ENCODE measurements at regions not wholly inside any gene's neighbourhood (a gene's known extent, or its start where the extent isn't known, plus 50 kb on each side); places are given as distances from the start of the nearest gene placed in this dataset.

- Histone ChIP-seq H3K27ac (ENCODE audit: low read length) (no peak overlapping the region), H3K36me3 (ENCODE audit: control insufficient read depth in 2 of 2, insufficient read depth in 2 of 2, low read length in 2 of 2) (no peaks in the 10 kb centered on the region), H3K4me3 (ENCODE audit: low read length in 2 of 2) (no peak overlapping the region), H3K9ac (ENCODE audit: low read length in 2 of 2) (no peak overlapping the region), H3K27me3 (ENCODE audit: control insufficient read depth in 1 of 2, insufficient read depth in 2 of 2, low read length in 2 of 2) (no peaks in the 10 kb centered on the region), H3K4me1 (ENCODE audit: control insufficient read depth, insufficient read depth, low read length) (no peaks in the 10 kb centered on the region), H3K9me3 (ENCODE audit: control insufficient read depth in 2 of 2, low read length in 2 of 2) (no peaks in the 10 kb centered on the region)
Observed at GRCh38 chr7:114785496-114785895, 136.4 kb upstream of the MDFIC start.

- H3K4me1 ChIP-seq (ENCODE audit: control insufficient read depth, insufficient read depth, low read length), result no peaks in the 10 kb centered on the region
- H3K9ac ChIP-seq (ENCODE audit: low read length in 2 of 2), result no peak overlapping the region
- no peaks in the 10 kb centered on the region for H3K27me3 ChIP-seq (ENCODE audit: control insufficient read depth in 1 of 2, insufficient read depth in 2 of 2, low read length in 2 of 2)
- H3K9me3 ChIP-seq (ENCODE audit: control insufficient read depth in 2 of 2, low read length in 2 of 2), result no peaks in the 10 kb centered on the region
- no peak overlapping the region for H3K27ac ChIP-seq (ENCODE audit: low read length)
- no peaks in the 10 kb centered on the region for H3K36me3 ChIP-seq (ENCODE audit: control insufficient read depth in 2 of 2, insufficient read depth in 2 of 2, low read length in 2 of 2)
- no peak overlapping the region for H3K4me3 ChIP-seq (ENCODE audit: low read length in 2 of 2)
Observed at GRCh38 chr7:114786455-114786854, 135.4 kb upstream of the MDFIC start.

GRCh38 chr7:114787556-114787955 lies 134.3 kb upstream of the MDFIC start:
- no peaks in the 10 kb centered on the region for H3K27me3 ChIP-seq (ENCODE audit: control insufficient read depth in 1 of 2, insufficient read depth in 2 of 2, low read length in 2 of 2)
- H3K36me3 ChIP-seq (ENCODE audit: control insufficient read depth in 2 of 2, insufficient read depth in 2 of 2, low read length in 2 of 2), result no peaks in the 10 kb centered on the region
- H3K27ac ChIP-seq (ENCODE audit: low read length), result no peak overlapping the region
- no peak overlapping the region for H3K9ac ChIP-seq (ENCODE audit: low read length in 2 of 2)
- H3K4me3 ChIP-seq (ENCODE audit: low read length in 2 of 2), result no peak overlapping the region
- H3K9me3 ChIP-seq (ENCODE audit: control insufficient read depth in 2 of 2, low read length in 2 of 2), result no peaks in the 10 kb centered on the region
- no peaks in the 10 kb centered on the region for H3K4me1 ChIP-seq (ENCODE audit: control insufficient read depth, insufficient read depth, low read length)

DNA sequence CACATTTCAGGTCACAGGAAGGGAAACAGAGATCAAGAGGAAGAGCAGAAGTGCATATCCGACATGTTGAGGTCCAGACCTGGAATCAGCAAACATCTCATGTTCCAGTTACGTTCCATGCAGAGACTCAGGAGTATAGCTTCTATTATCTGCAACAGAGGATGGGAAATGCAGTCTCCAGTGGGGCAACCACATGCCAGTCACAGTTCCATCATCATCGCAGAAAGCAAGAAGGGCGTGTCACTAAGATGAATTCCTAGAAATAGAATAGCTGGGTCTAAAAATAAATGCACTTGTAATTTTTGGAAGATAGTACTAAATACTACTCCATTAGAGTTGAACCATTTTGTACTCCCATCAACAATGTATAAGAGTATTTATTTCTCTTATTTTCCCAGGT lies 133.2 kb upstream of the MDFIC start:
- H3K27ac ChIP-seq (ENCODE audit: low read length), result no peak overlapping the region
- H3K4me3 ChIP-seq (ENCODE audit: low read length in 2 of 2), result no peak overlapping the region
- no peaks in the 10 kb centered on the region for H3K4me1 ChIP-seq (ENCODE audit: control insufficient read depth, insufficient read depth, low read length)
- H3K9ac ChIP-seq (ENCODE audit: low read length in 2 of 2), result no peak overlapping the region
- H3K27me3 ChIP-seq (ENCODE audit: control insufficient read depth in 1 of 2, insufficient read depth in 2 of 2, low read length in 2 of 2), result no peaks in the 10 kb centered on the region
- no peaks in the 10 kb centered on the region for H3K9me3 ChIP-seq (ENCODE audit: control insufficient read depth in 2 of 2, low read length in 2 of 2)
- no peaks in the 10 kb centered on the region for H3K36me3 ChIP-seq (ENCODE audit: control insufficient read depth in 2 of 2, insufficient read depth in 2 of 2, low read length in 2 of 2)

- Histone ChIP-seq H3K9me3 (ENCODE audit: control insufficient read depth in 2 of 2, low read length in 2 of 2) (no peaks in the 10 kb centered on the region), H3K27ac (ENCODE audit: low read length) (no peak overlapping the region), H3K27me3 (ENCODE audit: control insufficient read depth in 1 of 2, insufficient read depth in 2 of 2, low read length in 2 of 2) (no peaks in the 10 kb centered on the region), H3K36me3 (ENCODE audit: control insufficient read depth in 2 of 2, insufficient read depth in 2 of 2, low read length in 2 of 2) (no peaks in the 10 kb centered on the region), H3K4me3 (ENCODE audit: low read length in 2 of 2) (no peak overlapping the region), H3K4me1 (ENCODE audit: control insufficient read depth, insufficient read depth, low read length) (no peaks in the 10 kb centered on the region), H3K9ac (ENCODE audit: low read length in 2 of 2) (no peak overlapping the region)
Observed at GRCh38 chr7:114789161-114789560, 132.7 kb upstream of the MDFIC start.

- Histone ChIP-seq H3K4me3 (ENCODE audit: low read length in 2 of 2) (no peak overlapping the region), H3K27ac (ENCODE audit: low read length) (no peak overlapping the region), H3K9ac (ENCODE audit: low read length in 2 of 2) (no peak overlapping the region), H3K9me3 (ENCODE audit: control insufficient read depth in 2 of 2, low read length in 2 of 2) (no peaks in the 10 kb centered on the region), H3K36me3 (ENCODE audit: control insufficient read depth in 2 of 2, insufficient read depth in 2 of 2, low read length in 2 of 2) (no peaks in the 10 kb centered on the region), H3K27me3 (ENCODE audit: control insufficient read depth in 1 of 2, insufficient read depth in 2 of 2, low read length in 2 of 2) (no peaks in the 10 kb centered on the region), H3K4me1 (ENCODE audit: control insufficient read depth, insufficient read depth, low read length) (no peaks in the 10 kb centered on the region)
Observed at GRCh38 chr7:114789871-114790311, 132.0 kb upstream of the MDFIC start.

GRCh38 chr7:114790521-114790920 lies 131.4 kb upstream of the MDFIC start:
- Histone ChIP-seq H3K4me3 (ENCODE audit: low read length in 2 of 2) (no peak overlapping the region), H3K36me3 (ENCODE audit: control insufficient read depth in 2 of 2, insufficient read depth in 2 of 2, low read length in 2 of 2) (no peaks in the 10 kb centered on the region), H3K27ac (ENCODE audit: low read length) (no peak overlapping the region), H3K9ac (ENCODE audit: low read length in 2 of 2) (no peak overlapping the region), H3K27me3 (ENCODE audit: control insufficient read depth in 1 of 2, insufficient read depth in 2 of 2, low read length in 2 of 2) (no peaks in the 10 kb centered on the region), H3K4me1 (ENCODE audit: control insufficient read depth, insufficient read depth, low read length) (no peaks in the 10 kb centered on the region), H3K9me3 (ENCODE audit: control insufficient read depth in 2 of 2, low read length in 2 of 2) (no peaks in the 10 kb centered on the region)

GRCh38 chr7:114791771-114792170 lies 130.1 kb upstream of the MDFIC start:
- no peaks in the 10 kb centered on the region for H3K36me3 ChIP-seq (ENCODE audit: control insufficient read depth in 2 of 2, insufficient read depth in 2 of 2, low read length in 2 of 2)
- no peak overlapping the region for H3K4me3 ChIP-seq (ENCODE audit: low read length in 2 of 2)
- H3K9ac ChIP-seq (ENCODE audit: low read length in 2 of 2), result no peak overlapping the region
- no peaks in the 10 kb centered on the region for H3K27me3 ChIP-seq (ENCODE audit: control insufficient read depth in 1 of 2, insufficient read depth in 2 of 2, low read length in 2 of 2)
- no peaks in the 10 kb centered on the region for H3K4me1 ChIP-seq (ENCODE audit: control insufficient read depth, insufficient read depth, low read length)
- no peaks in the 10 kb centered on the region for H3K9me3 ChIP-seq (ENCODE audit: control insufficient read depth in 2 of 2, low read length in 2 of 2)
- no peak overlapping the region for H3K27ac ChIP-seq (ENCODE audit: low read length)

DNA sequence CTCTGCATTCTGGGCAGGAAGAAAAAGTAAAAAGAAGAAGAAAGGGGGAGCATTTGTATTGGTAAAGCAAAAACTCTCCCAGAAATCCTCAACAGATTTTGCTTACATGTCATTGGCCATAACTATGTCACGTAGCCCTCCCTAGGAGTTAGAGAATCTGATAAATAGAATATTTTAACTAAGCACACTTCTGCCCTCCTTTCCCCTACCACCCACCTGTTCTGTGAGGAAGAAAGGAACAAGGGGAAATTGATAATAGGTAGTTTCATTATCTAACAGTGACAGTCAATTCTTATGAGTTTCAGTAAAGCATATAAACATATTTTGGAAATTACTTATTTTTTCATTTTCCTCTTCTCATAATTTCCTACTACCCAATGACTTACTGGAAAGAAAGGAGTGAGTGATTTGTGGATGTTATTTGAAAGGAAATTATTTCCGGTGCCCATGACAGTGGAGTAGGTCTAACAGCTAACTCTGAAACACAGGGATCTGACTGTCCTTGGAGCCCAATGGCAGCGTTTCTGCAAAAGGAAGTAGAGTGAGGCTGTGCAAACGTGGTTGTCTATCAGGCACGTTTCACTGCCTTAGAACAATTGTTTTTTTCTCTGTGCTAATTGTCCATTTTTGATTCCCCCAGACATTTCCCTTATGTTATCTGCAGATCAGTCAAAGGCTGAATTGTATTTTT lies 128.6 kb upstream of the MDFIC start:
- no peaks in the 10 kb centered on the region for H3K36me3 ChIP-seq (ENCODE audit: control insufficient read depth in 2 of 2, insufficient read depth in 2 of 2, low read length in 2 of 2)
- no peaks in the 10 kb centered on the region for H3K9me3 ChIP-seq (ENCODE audit: control insufficient read depth in 2 of 2, low read length in 2 of 2)
- H3K4me3 ChIP-seq (ENCODE audit: low read length in 2 of 2), result no peak overlapping the region
- H3K27ac ChIP-seq (ENCODE audit: low read length), result no peak overlapping the region
- H3K4me1 ChIP-seq (ENCODE audit: control insufficient read depth, insufficient read depth, low read length), result no peaks in the 10 kb centered on the region
- no peak overlapping the region for H3K9ac ChIP-seq (ENCODE audit: low read length in 2 of 2)
- H3K27me3 ChIP-seq (ENCODE audit: control insufficient read depth in 1 of 2, insufficient read depth in 2 of 2, low read length in 2 of 2), result no peaks in the 10 kb centered on the region

DNA sequence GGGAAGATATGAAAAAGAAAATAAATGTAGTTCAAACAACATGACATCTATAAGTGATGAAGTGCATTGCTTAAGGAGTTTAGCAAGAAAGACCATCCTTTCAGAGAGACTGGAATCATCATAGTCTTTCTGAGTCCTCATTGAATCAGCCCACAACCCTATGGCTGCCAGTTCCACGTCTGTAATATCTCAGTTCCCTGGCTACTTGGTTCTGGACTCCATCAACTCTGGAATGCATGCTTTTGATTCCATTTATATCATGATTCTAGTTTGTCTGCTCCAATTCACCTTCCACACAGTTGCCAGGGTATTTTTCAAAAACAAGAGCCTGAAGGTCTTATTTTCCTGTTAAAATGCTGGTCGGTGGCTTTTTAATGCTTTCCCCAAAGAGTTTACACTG lies 126.4 kb upstream of the MDFIC start:
- Histone ChIP-seq H3K4me1 (ENCODE audit: control insufficient read depth, insufficient read depth, low read length) (no peaks in the 10 kb centered on the region), H3K36me3 (ENCODE audit: control insufficient read depth in 2 of 2, insufficient read depth in 2 of 2, low read length in 2 of 2) (no peaks in the 10 kb centered on the region), H3K27me3 (ENCODE audit: control insufficient read depth in 1 of 2, insufficient read depth in 2 of 2, low read length in 2 of 2) (no peaks in the 10 kb centered on the region), H3K9ac (ENCODE audit: low read length in 2 of 2) (no peak overlapping the region), H3K9me3 (ENCODE audit: control insufficient read depth in 2 of 2, low read length in 2 of 2) (no peaks in the 10 kb centered on the region), H3K27ac (ENCODE audit: low read length) (no peak overlapping the region), H3K4me3 (ENCODE audit: low read length in 2 of 2) (no peak overlapping the region)

DNA sequence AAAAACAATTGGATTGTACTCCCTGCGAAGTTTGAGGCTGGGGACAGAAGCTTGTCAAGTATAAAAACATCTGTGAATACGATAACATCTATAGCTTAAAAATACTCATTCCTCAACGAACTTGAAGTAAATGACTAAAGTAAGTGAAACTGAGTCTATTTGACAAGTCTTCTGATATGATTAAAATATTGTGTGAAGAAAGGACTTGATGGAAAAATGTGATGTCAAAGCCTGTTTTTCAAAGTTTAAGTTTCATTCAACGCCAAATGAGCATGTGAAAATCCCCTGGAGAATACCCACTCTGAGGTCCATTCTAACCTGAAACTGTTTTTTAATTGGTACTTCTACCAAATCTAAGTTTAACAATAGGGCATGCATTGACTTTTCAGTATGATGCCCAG lies 122.3 kb upstream of the MDFIC start:
- H3K27me3 ChIP-seq (ENCODE audit: control insufficient read depth in 1 of 2, insufficient read depth in 2 of 2, low read length in 2 of 2), result no peaks in the 10 kb centered on the region
- H3K27ac ChIP-seq (ENCODE audit: low read length), result no peak overlapping the region
- no peak overlapping the region for H3K9ac ChIP-seq (ENCODE audit: low read length in 2 of 2)
- no peak overlapping the region for H3K4me3 ChIP-seq (ENCODE audit: low read length in 2 of 2)
- H3K36me3 ChIP-seq (ENCODE audit: control insufficient read depth in 2 of 2, insufficient read depth in 2 of 2, low read length in 2 of 2), result no peaks in the 10 kb centered on the region
- no peaks in the 10 kb centered on the region for H3K9me3 ChIP-seq (ENCODE audit: control insufficient read depth in 2 of 2, low read length in 2 of 2)
- no peaks in the 10 kb centered on the region for H3K4me1 ChIP-seq (ENCODE audit: control insufficient read depth, insufficient read depth, low read length)

Data from stomach smooth muscle (tissue), 2 donors.